Breast epithelium (tissue), 4 donors: ENCODE measurements at regions not wholly inside any gene's neighbourhood (a gene's known extent, or its start where the extent isn't known, plus 50 kb on each side); places are given as distances from the start of the nearest gene placed in this dataset.

Source experiments
- DNase-seq, 2 donors: peaks; one replicate each; pipeline ENCODE4 v3.0.0-alpha.2; 2019; ENCODE audit warnings: low spot score in 2 of 2
- H3K27ac ChIP-seq, 2 donors: fragments of 200-600 bp; sonication (generic) in 1 of 2; one replicate each; pipeline ENCODE4 v1.5.1; 2016 to 2019; ENCODE audit warnings: mild to moderate bottlenecking in 1 of 2
- H3K27me3 ChIP-seq, 2 donors: fragments of 200-600 bp; sonication (generic) in 1 of 2; one replicate each; pipeline versions ENCODE4 v1.5.1 to v1.6.0; 2017 to 2019; ENCODE audit warnings: control low read depth in 1 of 2, mild to moderate bottlenecking in 1 of 2
- H3K36me3 ChIP-seq: fragments of 200-600 bp; one replicate; pipeline ENCODE4 v1.5.1; 2019
- H3K4me1 ChIP-seq, 2 donors: fragments of 200-600 bp; sonication (generic); one replicate each; pipeline ENCODE4 v1.5.1; 2016 to 2019; ENCODE audit warnings: control low read depth in 1 of 2
- H3K4me3 ChIP-seq, 3 donors: fragments of 200-600 bp; sonication (generic); 1 replicate in 2 of 3; 2 replicates in 1 of 3; pipeline ENCODE4 v1.5.1; 2016 to 2019; ENCODE audit warnings: mild to moderate bottlenecking in 3 of 3, moderate library complexity in 2 of 3
- H3K9me3 ChIP-seq, 2 donors: fragments of 200-600 bp; sonication (generic) in 1 of 2; one replicate each; pipeline ENCODE4 v1.5.1; 2016 to 2019; ENCODE audit warnings: control low read depth in 1 of 2
- CTCF ChIP-seq, 3 donors: fragments of 450-650 bp; IDR thresholded peaks; one replicate each; pipeline ENCODE4 v1.5.1; 2016 to 2017; ENCODE audit warnings: antibody characterized with exemption in 3 of 3, mild to moderate bottlenecking in 3 of 3, moderate library complexity in 3 of 3
- POLR2A ChIP-seq: fragments of 450-650 bp; IDR thresholded peaks from one replicate; pipeline ENCODE4 v1.6.1; 2016; ENCODE audit warnings: antibody characterized with exemption, mild to moderate bottlenecking, moderate library complexity
- POLR2AphosphoS5 ChIP-seq, 3 donors: sonication (generic); formaldehyde crosslinking; IDR thresholded peaks; one replicate each; pipeline ENCODE4 v1.6.1; 2017; ENCODE audit warnings: antibody characterized with exemption in 3 of 3
- intact Hi-C: fragments of 100-400 bp; cut with DNase I; formaldehyde crosslinking; loops from one replicate; pipeline ENCODE4 v1.15.1; 2023; ENCODE audit warnings: low total_unique reads

GRCh38 chr14:101118746-101119591 lies 215.4 kb upstream of the RTL1 start:
- no peak for TF ChIP-seq POLR2AphosphoS5 (IDR thresholded peaks at IDR 0.05)
- TF ChIP-seq CTCF (IDR thresholded peaks at IDR 0.05), result no peak
- TF ChIP-seq POLR2A, result no peak
- no peaks in the 10 kb centered on the region for H3K9me3 ChIP-seq
- H3K27me3 ChIP-seq, result no peaks in the 10 kb centered on the region
- H3K4me3 ChIP-seq, result no peak overlapping the region
- no peaks in the 10 kb centered on the region for H3K36me3 ChIP-seq
- intact Hi-C loops, result no loop called here
- no peak for DNase-seq
- peak overlapping the region in 1 of 2 donors; percentile 72 for H3K27ac ChIP-seq
- no peaks in the 10 kb centered on the region for H3K4me1 ChIP-seq

GRCh38 chr14:101119830-101120571 lies 216.5 kb upstream of the RTL1 start:
- H3K9me3 ChIP-seq, result no peaks in the 10 kb centered on the region
- peak overlapping the region in 1 of 2 donors; percentile 72 for H3K27ac ChIP-seq
- H3K27me3 ChIP-seq, result no peaks in the 10 kb centered on the region
- intact Hi-C loops, result no loop called here
- no peak for TF ChIP-seq POLR2A
- no peak for TF ChIP-seq POLR2AphosphoS5 (IDR thresholded peaks at IDR 0.05)
- TF ChIP-seq CTCF (IDR thresholded peaks at IDR 0.05), result no peak
- no peak for DNase-seq
- H3K4me3 ChIP-seq, result peak overlapping the region; percentile 2 to 35 (median 22)
- no peaks in the 10 kb centered on the region for H3K4me1 ChIP-seq
- no peaks in the 10 kb centered on the region for H3K36me3 ChIP-seq

- Histone ChIP-seq H3K4me3 (peak overlapping the region; percentile 2 to 35 (median 22)), H3K9me3 (no peaks in the 10 kb centered on the region), H3K27ac (peak overlapping the region in 1 of 2 donors; percentile 72), H3K27me3 (no peaks in the 10 kb centered on the region), H3K4me1 (no peaks in the 10 kb centered on the region), H3K36me3 (no peaks in the 10 kb centered on the region)
- no peak for TF ChIP-seq CTCF (IDR thresholded peaks at IDR 0.05)
- no peak for TF ChIP-seq POLR2A
- TF ChIP-seq POLR2AphosphoS5 (IDR thresholded peaks at IDR 0.05), result no peak
- intact Hi-C loops, result no loop called here
- DNase-seq, result no peak
Observed at GRCh38 chr14:101120641-101121507, 217.4 kb upstream of the RTL1 start.

GRCh38 chr14:101121508-101122139 lies 218.1 kb upstream of the RTL1 start:
- no peak for DNase-seq
- H3K27me3 ChIP-seq, result no peaks in the 10 kb centered on the region
- TF ChIP-seq POLR2AphosphoS5 (IDR thresholded peaks at IDR 0.05), result no peak
- TF ChIP-seq CTCF (IDR thresholded peaks at IDR 0.05), result no peak
- no peak for TF ChIP-seq POLR2A
- H3K4me3 ChIP-seq, result no peak overlapping the region
- no peaks in the 10 kb centered on the region for H3K4me1 ChIP-seq
- peak overlapping the region in 1 of 2 donors; percentile 72 for H3K27ac ChIP-seq
- intact Hi-C loops, result no loop called here
- no peaks in the 10 kb centered on the region for H3K36me3 ChIP-seq
- H3K9me3 ChIP-seq, result no peaks in the 10 kb centered on the region
